Neuronal stem cell (in vitro differentiated cells): ENCODE measurements at regions not wholly inside any gene's neighbourhood (a gene's known extent, or its start where the extent isn't known, plus 50 kb on each side); places are given as distances from the start of the nearest gene placed in this dataset.

Source experiments
- DNase-seq: peaks from one replicate; pipeline ENCODE4 v3.0.0-alpha.2; 2013; ENCODE audit warnings: low spot score
- H2AFZ ChIP-seq: one replicate; pipeline ENCODE4 v1.6.1; 2013; ENCODE audit warnings: mild to moderate bottlenecking, low read length, inconsistent platforms
- H2AK5ac ChIP-seq: 2 replicates; pipeline ENCODE4 v1.6.1; 2013; ENCODE audit warnings: low read depth, mild to moderate bottlenecking, inconsistent platforms, low read length, moderate library complexity, mixed read lengths
- H2BK120ac ChIP-seq: 2 replicates; pipeline ENCODE4 v1.6.1; 2013; ENCODE audit warnings: low read depth, mild to moderate bottlenecking, inconsistent platforms, low read length, moderate library complexity, mixed read lengths
- H2BK12ac ChIP-seq: one replicate; pipeline ENCODE4 v1.6.1; 2013; ENCODE audit warnings: low read length, inconsistent platforms
- H2BK15ac ChIP-seq: 2 replicates; pipeline ENCODE4 v1.6.1; 2013; ENCODE audit warnings: mild to moderate bottlenecking, low read length, inconsistent platforms, mixed read lengths
- H2BK5ac ChIP-seq: one replicate; pipeline ENCODE4 v1.6.1; 2013; ENCODE audit warnings: inconsistent platforms, mild to moderate bottlenecking, low read length, moderate library complexity
- H3K14ac ChIP-seq: one replicate; pipeline ENCODE4 v1.6.1; 2013; ENCODE audit warnings: low read length, inconsistent platforms
- H3K18ac ChIP-seq: 2 replicates; pipeline ENCODE4 v1.6.1; 2013; ENCODE audit warnings: low read length, inconsistent platforms
- H3K23ac ChIP-seq: 2 replicates; pipeline ENCODE4 v1.6.1; 2013; ENCODE audit warnings: low read depth, mild to moderate bottlenecking, mixed read lengths, low read length, inconsistent platforms; ENCODE audit not compliant: poor library complexity
- H3K27ac ChIP-seq: replicated peaks from 3 replicates; pipeline ENCODE4 v1.5.1; 2013; ENCODE audit warnings: low read length, inconsistent platforms
- H3K27me3 ChIP-seq, 3 experiments: 2 replicates each; pipeline ENCODE4 v1.6.1; 2013; ENCODE audit warnings: low read length in 3 of 3, mild to moderate bottlenecking in 2 of 3, inconsistent platforms in 1 of 3, low read depth in 1 of 3, mixed read lengths in 1 of 3, moderate library complexity in 1 of 3; ENCODE audit not compliant: control insufficient read depth in 3 of 3, insufficient read depth in 3 of 3
- H3K36me3 ChIP-seq, 2 donors: replicated peaks in 1 of 2; 2 replicates each; pipeline ENCODE4 v1.6.1; 2013; ENCODE audit warnings: low read length in 2 of 2; ENCODE audit not compliant: control insufficient read depth in 2 of 2, insufficient read depth in 2 of 2
- H3K4ac ChIP-seq: 2 replicates; pipeline ENCODE4 v1.6.1; 2013; ENCODE audit warnings: inconsistent platforms, mild to moderate bottlenecking, low read length, moderate library complexity
- H3K4me1 ChIP-seq, 2 donors: 1 replicate in 1 of 2; 2 replicates in 1 of 2; pipeline ENCODE4 v1.6.1; 2013; ENCODE audit warnings: low read length in 2 of 2, low read depth in 1 of 2; ENCODE audit not compliant: control insufficient read depth in 2 of 2, insufficient read depth in 1 of 2
- H3K4me2 ChIP-seq: one replicate; pipeline ENCODE4 v1.6.1; 2013; ENCODE audit warnings: mild to moderate bottlenecking, low read length, inconsistent platforms; ENCODE audit not compliant: insufficient read depth, poor library complexity, severe bottlenecking
- H3K4me3 ChIP-seq, 2 donors: 2 replicates each; pipeline ENCODE4 v1.5.1; 2013; ENCODE audit warnings: low read length in 2 of 2, mild to moderate bottlenecking in 2 of 2, inconsistent platforms in 1 of 2, moderate library complexity in 1 of 2
- H3K79me1 ChIP-seq: one replicate; pipeline ENCODE4 v1.6.1; 2013; ENCODE audit warnings: low read depth, mild to moderate bottlenecking, inconsistent platforms, low read length, moderate library complexity
- H3K9ac ChIP-seq: one replicate; pipeline ENCODE4 v1.6.1; 2013; ENCODE audit warnings: mild to moderate bottlenecking, low read depth, low read length, inconsistent platforms; ENCODE audit not compliant: poor library complexity
- H3K9me3 ChIP-seq, 2 donors: replicated peaks in 1 of 2; 2 replicates each; pipeline versions ENCODE3 to v1.6.1; 2013; ENCODE audit warnings: low read length in 2 of 2, mild to moderate bottlenecking in 2 of 2, inconsistent platforms in 1 of 2, low read depth in 1 of 2, mixed read lengths in 1 of 2, moderate library complexity in 1 of 2; ENCODE audit not compliant: control insufficient read depth in 2 of 2, insufficient read depth in 1 of 2
- H4K8ac ChIP-seq: one replicate; pipeline ENCODE4 v1.6.1; 2013; ENCODE audit warnings: low read depth, mild to moderate bottlenecking, inconsistent platforms, low read length, moderate library complexity
- H4K91ac ChIP-seq: one replicate; pipeline ENCODE4 v1.6.1; 2013; ENCODE audit warnings: low read length, low read depth, mild to moderate bottlenecking, inconsistent platforms; ENCODE audit not compliant: poor library complexity
- WGBS, 2 donors: extraction: QIAGEN DNeasy Blood & Tissue Kit; methylation state at CpG; one replicate each; pipeline ENCODE4 v1.1.7; 2013; ENCODE audit warnings: missing lambda C conversion rate in 2 of 2, mixed read lengths in 1 of 2; ENCODE audit not compliant: insufficient read length in 2 of 2, insufficient replicate concordance in 1 of 2; ENCODE audit errors: extremely low coverage in 2 of 2; 5-methylcytosine and 5-hydroxymethylcytosine counted together

- Histone ChIP-seq H3K4me2 (no peak overlapping the region), H2AK5ac (no peak overlapping the region), H4K8ac (no peak overlapping the region), H3K4me3 (no peak overlapping the region), H2BK15ac (no peak overlapping the region), H2BK12ac (no peak overlapping the region), H3K9ac (no peak overlapping the region), H2AFZ (no peak overlapping the region), H3K36me3 (no peaks in the 10 kb centered on the region), H2BK5ac (no peak overlapping the region), H3K9me3 (no peaks in the 10 kb centered on the region), H3K4me1 (no peaks in the 10 kb centered on the region), H3K79me1 (no peaks in the 10 kb centered on the region), H3K23ac (no peak overlapping the region), H3K14ac (no peak overlapping the region), H3K18ac (no peak overlapping the region), H4K91ac (no peak overlapping the region), H3K27ac (no peak overlapping the region), H3K4ac (no peak overlapping the region), H3K27me3 (no peaks in the 10 kb centered on the region), H2BK120ac (no peak overlapping the region)
- DNase-seq: no peak
- no CpG with 5 or more reads among the region's 3 CpGs for WGBS, 2 donors
Observed at GRCh38 chr2:84137034-84137433, 322.0 kb downstream of the SUCLG1 start.

GRCh38 chr2:84132370-84132769 lies 326.7 kb downstream of the SUCLG1 start:
- no peak overlapping the region for H3K4me3 ChIP-seq
- H2AK5ac ChIP-seq: no peak overlapping the region
- H2BK15ac ChIP-seq: no peak overlapping the region
- no peak overlapping the region for H3K9ac ChIP-seq
- no peak overlapping the region for H3K4ac ChIP-seq
- no peak overlapping the region for H3K27ac ChIP-seq
- H3K23ac ChIP-seq: no peak overlapping the region
- H3K4me2 ChIP-seq: no peak overlapping the region
- no peak overlapping the region for H4K91ac ChIP-seq
- no peak overlapping the region for H4K8ac ChIP-seq
- H3K14ac ChIP-seq: no peak overlapping the region
- no peaks in the 10 kb centered on the region for H3K79me1 ChIP-seq
- no peak overlapping the region for H2BK12ac ChIP-seq
- no peak overlapping the region for H3K18ac ChIP-seq
- no CpG with 5 or more reads among the region's 1 CpG for WGBS, 2 donors
- no peaks in the 10 kb centered on the region for H3K27me3 ChIP-seq
- no peak overlapping the region for H2AFZ ChIP-seq
- H3K9me3 ChIP-seq: no peaks in the 10 kb centered on the region
- H2BK5ac ChIP-seq: no peak overlapping the region
- H2BK120ac ChIP-seq: no peak overlapping the region
- no peak for DNase-seq
- no peaks in the 10 kb centered on the region for H3K36me3 ChIP-seq
- H3K4me1 ChIP-seq: no peaks in the 10 kb centered on the region

GRCh38 chr2:84131278-84131830 lies 327.7 kb downstream of the SUCLG1 start:
- H2AFZ ChIP-seq: no peak overlapping the region
- H2BK120ac ChIP-seq: no peak overlapping the region
- no peak overlapping the region for H2BK5ac ChIP-seq
- H3K4me2 ChIP-seq: no peak overlapping the region
- no peak overlapping the region for H3K4me3 ChIP-seq
- H2BK15ac ChIP-seq: no peak overlapping the region
- no peaks in the 10 kb centered on the region for H3K9me3 ChIP-seq
- no peaks in the 10 kb centered on the region for H3K79me1 ChIP-seq
- H3K23ac ChIP-seq: no peak overlapping the region
- WGBS, 2 donors: no CpG with 5 or more reads among the region's 1 CpG
- no peaks in the 10 kb centered on the region for H3K36me3 ChIP-seq
- no peak for DNase-seq
- no peak overlapping the region for H3K4ac ChIP-seq
- H3K18ac ChIP-seq: no peak overlapping the region
- no peak overlapping the region for H2AK5ac ChIP-seq
- H3K9ac ChIP-seq: no peak overlapping the region
- H3K27ac ChIP-seq: no peak overlapping the region
- H3K27me3 ChIP-seq: no peaks in the 10 kb centered on the region
- no peak overlapping the region for H3K14ac ChIP-seq
- H2BK12ac ChIP-seq: no peak overlapping the region
- H3K4me1 ChIP-seq: no peaks in the 10 kb centered on the region
- H4K91ac ChIP-seq: no peak overlapping the region
- H4K8ac ChIP-seq: no peak overlapping the region

GRCh38 chr2:84129018-84129417 lies 330.1 kb downstream of the SUCLG1 start:
- Histone ChIP-seq H3K9me3 (peaks cover 0 to 2% of the 10 kb centered on the region in 2 donors), H3K36me3 (no peaks in the 10 kb centered on the region), H3K4me2 (no peak overlapping the region), H4K91ac (no peak overlapping the region), H3K27me3 (no peaks in the 10 kb centered on the region), H3K14ac (no peak overlapping the region), H3K79me1 (no peaks in the 10 kb centered on the region), H3K18ac (no peak overlapping the region), H3K23ac (no peak overlapping the region), H3K4me1 (no peaks in the 10 kb centered on the region), H4K8ac (no peak overlapping the region), H2BK15ac (no peak overlapping the region), H3K27ac (no peak overlapping the region), H3K4ac (no peak overlapping the region), H2BK12ac (no peak overlapping the region), H2BK120ac (no peak overlapping the region), H2AK5ac (no peak overlapping the region), H2AFZ (no peak overlapping the region), H3K9ac (no peak overlapping the region), H3K4me3 (no peak overlapping the region), H2BK5ac (no peak overlapping the region)
- no CpG with 5 or more reads among the region's 4 CpGs for WGBS, 2 donors
- DNase-seq: no peak
